ENCODE measurements at regions not wholly inside any gene's neighbourhood (a gene's known extent, or its start where the extent isn't known, plus 50 kb on each side); places are given as distances from the start of the nearest gene placed in this dataset.

- DNase-seq (peak in 1 of 2 donors; percentile 30), ATAC-seq (peak; percentile 45 to 82 (median 61))
- Histone ChIP-seq H3K4me3 (no peak overlapping the region), H3K27ac (peak overlapping the region in 3 of 10 donors; percentile 22 to 52 (median 27)), H3K27me3 (no peaks in the 10 kb centered on the region), H3K9me3 (peaks cover 0 to 17% (median 11%) of the 10 kb centered on the region in 11 donors), H3K4me1 (peaks cover 0 to 21% (median 12%) of the 10 kb centered on the region in 9 donors), H3K36me3 (no peaks in the 10 kb centered on the region)
- TF ChIP-seq CTCF (IDR thresholded peaks at IDR 0.05), result no peak
- 37 to 50% methylated on average over 2 of the region's 2 CpGs for WGBS, 2 donors
- intact Hi-C loops (cut with DNase I), result no loop called here
These were observed 50.3 kb upstream of the ATP13A3 start for GRCh38 chr3:194536871-194537637.
